Fibroblast of lung (primary cell): ENCODE measurements at regions not wholly inside any gene's neighbourhood (a gene's known extent, or its start where the extent isn't known, plus 50 kb on each side); places are given as distances from the start of the nearest gene placed in this dataset.

Source experiments
- DNase-seq, 2 donors: peaks; one replicate each; pipeline versions ENCODE4 v3.0.0 to v3.0.0-alpha.2; 2010; ENCODE audit warnings: low read depth in 2 of 2
- H2AFZ ChIP-seq: 2 replicates; pipeline ENCODE4 v1.5.1; 2012; ENCODE audit warnings: low read length, control low read depth, inconsistent platforms
- H3K27ac ChIP-seq: 2 replicates; pipeline ENCODE4 v1.5.1; 2011; ENCODE audit warnings: low read length, control low read depth; ENCODE audit not compliant: insufficient read depth
- H3K27me3 ChIP-seq: 2 replicates; pipeline ENCODE4 v1.5.1; 2011; ENCODE audit warnings: mild to moderate bottlenecking, low read length; ENCODE audit not compliant: control insufficient read depth, insufficient read depth
- H3K36me3 ChIP-seq: 2 replicates; pipeline ENCODE4 v1.5.1; 2011; ENCODE audit warnings: low read length; ENCODE audit not compliant: control insufficient read depth, insufficient read depth
- H3K4me1 ChIP-seq: 2 replicates; pipeline ENCODE4 v1.5.1; 2011; ENCODE audit warnings: low read length; ENCODE audit not compliant: control insufficient read depth, insufficient read depth; ENCODE audit errors: extremely low read depth
- H3K4me2 ChIP-seq: 2 replicates; pipeline ENCODE4 v1.5.1; 2011; ENCODE audit warnings: low read length, control low read depth; ENCODE audit not compliant: insufficient read depth; ENCODE audit errors: extremely low read depth
- H3K4me3 ChIP-seq, 4 experiments: fragments of 200-600 bp in 1 of 4; sonication (generic) in 1 of 4; replicated peaks in 1 of 4; 2 replicates each; pipeline ENCODE4 v1.5.1; 2011 to 2016; ENCODE audit warnings: low read length in 4 of 4, low read depth in 3 of 4, mild to moderate bottlenecking in 3 of 4, control low read depth in 2 of 4, inconsistent platforms in 1 of 4, mixed read lengths in 1 of 4; ENCODE audit not compliant: insufficient read depth in 1 of 4; ENCODE audit errors: control extremely low read depth in 1 of 4
- H3K79me2 ChIP-seq: 2 replicates; pipeline ENCODE4 v1.5.1; 2012; ENCODE audit warnings: mild to moderate bottlenecking, low read length, inconsistent platforms; ENCODE audit not compliant: control insufficient read depth, insufficient read depth
- H3K9ac ChIP-seq: 2 replicates; pipeline ENCODE4 v1.5.1; 2011; ENCODE audit warnings: mild to moderate bottlenecking, low read length, control low read depth; ENCODE audit not compliant: insufficient read depth
- H3K9me3 ChIP-seq: 2 replicates; pipeline ENCODE4 v1.5.1; 2012; ENCODE audit warnings: low read depth, low read length; ENCODE audit not compliant: control insufficient read depth, insufficient read depth
- H4K20me1 ChIP-seq: 2 replicates; pipeline ENCODE4 v1.5.1; 2011; ENCODE audit warnings: low read length; ENCODE audit not compliant: control insufficient read depth, insufficient read depth; ENCODE audit errors: extremely low read depth
- CTCF ChIP-seq, 2 donors: IDR thresholded peaks in 1 of 2; conservative IDR thresholded peaks in 1 of 2; 1 replicate in 1 of 2; 2 replicates in 1 of 2; pipeline ENCODE4 v1.5.1; 2011 to 2012; ENCODE audit warnings: low read length in 2 of 2, control low read depth in 1 of 2, inconsistent platforms in 1 of 2, low read depth in 1 of 2, mild to moderate bottlenecking in 1 of 2
- EZH2 ChIP-seq: IDR thresholded peaks from 2 replicates; pipeline ENCODE4 v1.5.1; 2012; ENCODE audit warnings: low read length, control low read depth, mild to moderate bottlenecking; ENCODE audit errors: missing control alignments

DNA sequence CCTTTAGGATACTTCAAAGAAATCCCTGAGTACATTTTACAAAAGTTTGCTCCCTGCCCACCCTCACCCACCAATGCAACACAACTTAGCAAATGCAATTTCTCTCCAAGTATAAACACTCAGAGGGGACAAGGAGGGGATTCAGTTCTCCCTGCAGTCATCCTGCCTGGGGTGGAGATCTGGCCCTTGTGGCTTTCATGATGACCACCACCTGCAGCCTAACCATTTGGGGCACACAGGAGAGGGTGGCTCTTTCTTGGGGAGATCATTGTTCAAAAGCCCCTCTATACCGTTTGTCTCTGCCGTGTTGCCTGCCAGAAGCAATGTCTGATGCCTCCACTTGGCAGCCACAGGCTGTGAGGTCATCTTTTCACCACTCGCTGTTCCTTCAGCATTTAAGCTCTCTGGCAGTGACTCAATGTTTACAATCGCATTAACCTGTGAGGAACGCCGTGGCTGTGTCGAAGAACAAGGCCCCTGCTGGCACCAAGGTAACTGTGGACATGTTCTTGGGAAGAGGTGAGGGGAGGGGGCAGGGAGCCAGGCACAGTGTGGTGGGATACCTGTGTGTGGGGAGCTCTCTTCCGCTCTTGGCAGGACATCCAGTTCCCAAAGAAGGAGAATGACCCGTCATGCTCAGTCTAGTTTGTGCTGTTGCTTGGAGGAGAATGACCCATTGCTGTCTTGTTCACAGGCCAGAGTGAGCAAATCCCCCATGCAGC, 103.9 kb upstream of the DUSP10 start:
- Histone ChIP-seq H3K9ac (no peak overlapping the region), H4K20me1 (no peaks in the 10 kb centered on the region), H2AFZ (no peak overlapping the region), H3K4me1 (peaks cover 3% of the 10 kb centered on the region), H3K4me3 (no peak overlapping the region), H3K79me2 (no peaks in the 10 kb centered on the region), H3K4me2 (peak overlapping the region; percentile 8), H3K27me3 (no peaks in the 10 kb centered on the region), H3K9me3 (no peaks in the 10 kb centered on the region), H3K36me3 (no peaks in the 10 kb centered on the region), H3K27ac (no peak overlapping the region)
- TF ChIP-seq EZH2 (no peak), CTCF (conservative IDR thresholded peaks at IDR 0.05 in 1 of 2, IDR thresholded peaks at IDR 0.05 in 1 of 2; ENCODE audit: low read depth in 1 of 2, low read length in 2 of 2) (no peak)
- peak; percentile 16 to 87 for DNase-seq

DNA sequence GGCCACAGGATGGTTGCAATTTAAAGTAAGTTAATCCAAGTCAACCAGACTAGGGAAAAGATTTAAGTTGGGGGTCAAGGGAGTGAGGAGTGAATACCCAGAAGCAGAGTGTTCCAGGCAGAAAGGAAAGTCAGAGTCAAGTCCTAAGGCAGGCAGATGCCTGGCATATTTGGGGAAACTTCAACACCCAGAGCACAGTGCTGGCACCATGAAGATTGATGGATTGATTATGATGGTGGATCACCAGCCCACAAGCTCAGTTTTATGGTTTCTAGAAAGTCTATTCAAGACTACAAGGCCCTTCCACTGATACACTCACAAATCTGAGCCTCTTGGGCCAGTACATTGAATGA, 100.1 kb upstream of the DUSP10 start:
- Histone ChIP-seq H3K36me3 (no peaks in the 10 kb centered on the region), H2AFZ (no peak overlapping the region), H3K27ac (no peak overlapping the region), H3K4me3 (no peak overlapping the region), H3K9me3 (no peaks in the 10 kb centered on the region), H3K4me1 (peaks cover 7% of the 10 kb centered on the region), H3K4me2 (no peak overlapping the region), H3K9ac (no peak overlapping the region), H3K79me2 (no peaks in the 10 kb centered on the region), H4K20me1 (no peaks in the 10 kb centered on the region), H3K27me3 (no peaks in the 10 kb centered on the region)
- no peak for DNase-seq
- TF ChIP-seq EZH2: no peak

GRCh38 chr1:221841251-221841982, 99.5 kb upstream of the DUSP10 start:
- TF ChIP-seq EZH2 (no peak), CTCF (conservative IDR thresholded peaks at IDR 0.05 in 1 of 2, IDR thresholded peaks at IDR 0.05 in 1 of 2; ENCODE audit: low read depth in 1 of 2, low read length in 2 of 2) (no peak)
- no peaks in the 10 kb centered on the region for H3K27me3 ChIP-seq
- no peaks in the 10 kb centered on the region for H3K36me3 ChIP-seq
- no peak overlapping the region for H3K9ac ChIP-seq
- no peaks in the 10 kb centered on the region for H3K79me2 ChIP-seq
- no peak overlapping the region for H3K4me2 ChIP-seq
- H3K27ac ChIP-seq: no peak overlapping the region
- no peaks in the 10 kb centered on the region for H3K9me3 ChIP-seq
- no peak overlapping the region for H2AFZ ChIP-seq
- H4K20me1 ChIP-seq: no peaks in the 10 kb centered on the region
- peaks cover 7% of the 10 kb centered on the region for H3K4me1 ChIP-seq
- H3K4me3 ChIP-seq: no peak overlapping the region
- DNase-seq: no peak
